ENCODE measurements at regions not wholly inside any gene's neighbourhood (a gene's known extent, or its start where the extent isn't known, plus 50 kb on each side); places are given as distances from the start of the nearest gene placed in this dataset.
"Not testable (repeated sequence)": the region's sequence is repeated elsewhere in the genome, so short reads cannot be mapped to it uniquely, and the experiment has no call there.

- not testable (repeated sequence) for TF ChIP-seq POLR2A, CTCF (IDR thresholded peaks at IDR 0.05)
These were observed 618.5 kb upstream of the LRRN3 start for GRCh38 chr7:110472419-110472818.

Data from uterus (tissue), 2 donors.